ENCODE measurements at regions not wholly inside any gene's neighbourhood (a gene's known extent, or its start where the extent isn't known, plus 50 kb on each side); places are given as distances from the start of the nearest gene placed in this dataset.

GRCh38 chr2:54372361-54372760 is 83.8 kb upstream of the SPTBN1 start:
- Histone ChIP-seq H3K36me3 (ENCODE audit: low read length) (no peaks in the 10 kb centered on the region; the same call in 1 of the 2 replicates), H2AFZ (ENCODE audit: low read depth, low read length, severe bottlenecking) (no peak overlapping the region), H3K9me3 (ENCODE audit: insufficient read depth, low read length) (peaks cover 10% of the 10 kb centered on the region; the same call in 1 of the 2 replicates), H3K4me2 (ENCODE audit: low read depth, low read length, poor library complexity, severe bottlenecking) (no peak overlapping the region), H3K27ac (ENCODE audit: low read depth, low read length) (no peak overlapping the region), H3K9ac (ENCODE audit: low read length) (no peak overlapping the region), H3K4me3 (ENCODE audit: insufficient read depth, low read length, poor library complexity, severe bottlenecking) (no peak overlapping the region), H3K79me2 (ENCODE audit: insufficient read depth, low read length) (no peaks in the 10 kb centered on the region), H4K20me1 (ENCODE audit: low read depth, low read length) (no peaks in the 10 kb centered on the region), H3K9me2 (replicated peaks; ENCODE audit: insufficient read depth, low read length) (no peaks in the 10 kb centered on the region), H3K27me3 (ENCODE audit: low read length) (no peaks in the 10 kb centered on the region), H3F3A (ENCODE audit: insufficient read depth) (no peaks in the 10 kb centered on the region)
- TF ChIP-seq, protein P1, sequence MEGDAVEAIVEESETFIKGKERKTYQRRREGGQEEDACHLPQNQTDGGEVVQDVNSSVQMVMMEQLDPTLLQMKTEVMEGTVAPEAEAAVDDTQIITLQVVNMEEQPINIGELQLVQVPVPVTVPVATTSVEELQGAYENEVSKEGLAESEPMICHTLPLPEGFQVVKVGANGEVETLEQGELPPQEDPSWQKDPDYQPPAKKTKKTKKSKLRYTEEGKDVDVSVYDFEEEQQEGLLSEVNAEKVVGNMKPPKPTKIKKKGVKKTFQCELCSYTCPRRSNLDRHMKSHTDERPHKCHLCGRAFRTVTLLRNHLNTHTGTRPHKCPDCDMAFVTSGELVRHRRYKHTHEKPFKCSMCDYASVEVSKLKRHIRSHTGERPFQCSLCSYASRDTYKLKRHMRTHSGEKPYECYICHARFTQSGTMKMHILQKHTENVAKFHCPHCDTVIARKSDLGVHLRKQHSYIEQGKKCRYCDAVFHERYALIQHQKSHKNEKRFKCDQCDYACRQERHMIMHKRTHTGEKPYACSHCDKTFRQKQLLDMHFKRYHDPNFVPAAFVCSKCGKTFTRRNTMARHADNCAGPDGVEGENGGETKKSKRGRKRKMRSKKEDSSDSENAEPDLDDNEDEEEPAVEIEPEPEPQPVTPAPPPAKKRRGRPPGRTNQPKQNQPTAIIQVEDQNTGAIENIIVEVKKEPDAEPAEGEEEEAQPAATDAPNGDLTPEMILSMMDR (IDR thresholded peaks at IDR 0.05; ENCODE audit: insufficient read depth, low read length, poor library complexity, severe bottlenecking), result no peak
- TF ChIP-seq EZH2phosphoT487 (conservative IDR thresholded peaks at IDR 0.05; ENCODE audit: low read length), result no peak

GRCh38 chr2:54373855-54374254 is 82.3 kb upstream of the SPTBN1 start:
- H3K4me3 ChIP-seq (ENCODE audit: insufficient read depth, low read length, poor library complexity, severe bottlenecking), result no peak overlapping the region
- no peaks in the 10 kb centered on the region for H3F3A ChIP-seq (ENCODE audit: insufficient read depth)
- no peaks in the 10 kb centered on the region for H3K27me3 ChIP-seq (ENCODE audit: low read length)
- TF ChIP-seq, protein P1 (IDR thresholded peaks at IDR 0.05; ENCODE audit: insufficient read depth, low read length, poor library complexity, severe bottlenecking), result no peak
- no peak for TF ChIP-seq EZH2phosphoT487 (conservative IDR thresholded peaks at IDR 0.05; ENCODE audit: low read length)
- no peak overlapping the region for H3K27ac ChIP-seq (ENCODE audit: low read depth, low read length)
- H3K9me3 ChIP-seq (ENCODE audit: insufficient read depth, low read length), result no peaks in the 10 kb centered on the region
- H3K36me3 ChIP-seq (ENCODE audit: low read length), result no peaks in the 10 kb centered on the region
- H3K79me2 ChIP-seq (ENCODE audit: insufficient read depth, low read length), result no peaks in the 10 kb centered on the region
- H3K4me2 ChIP-seq (ENCODE audit: low read depth, low read length, poor library complexity, severe bottlenecking), result no peak overlapping the region
- H4K20me1 ChIP-seq (ENCODE audit: low read depth, low read length), result no peaks in the 10 kb centered on the region
- no peaks in the 10 kb centered on the region for H3K9me2 ChIP-seq (replicated peaks; ENCODE audit: insufficient read depth, low read length)
- H2AFZ ChIP-seq (ENCODE audit: low read depth, low read length, severe bottlenecking), result no peak overlapping the region
- H3K9ac ChIP-seq (ENCODE audit: low read length), result no peak overlapping the region

GRCh38 chr2:54374591-54375364 is 81.3 kb upstream of the SPTBN1 start:
- H3K4me2 ChIP-seq (ENCODE audit: low read depth, low read length, poor library complexity, severe bottlenecking), result no peak overlapping the region
- H3K9ac ChIP-seq (ENCODE audit: low read length), result no peak overlapping the region
- no peak overlapping the region for H2AFZ ChIP-seq (ENCODE audit: low read depth, low read length, severe bottlenecking)
- no peak for TF ChIP-seq EZH2phosphoT487 (conservative IDR thresholded peaks at IDR 0.05; ENCODE audit: low read length)
- TF ChIP-seq, protein P1 (IDR thresholded peaks at IDR 0.05; ENCODE audit: insufficient read depth, low read length, poor library complexity, severe bottlenecking), result no peak
- H3F3A ChIP-seq (ENCODE audit: insufficient read depth), result no peaks in the 10 kb centered on the region
- H4K20me1 ChIP-seq (ENCODE audit: low read depth, low read length), result no peaks in the 10 kb centered on the region
- H3K4me3 ChIP-seq (ENCODE audit: insufficient read depth, low read length, poor library complexity, severe bottlenecking), result no peak overlapping the region
- no peaks in the 10 kb centered on the region for H3K9me2 ChIP-seq (replicated peaks; ENCODE audit: insufficient read depth, low read length)
- no peaks in the 10 kb centered on the region for H3K27me3 ChIP-seq (ENCODE audit: low read length)
- H3K9me3 ChIP-seq (ENCODE audit: insufficient read depth, low read length), result no peaks in the 10 kb centered on the region
- H3K36me3 ChIP-seq (ENCODE audit: low read length), result no peaks in the 10 kb centered on the region
- H3K27ac ChIP-seq (ENCODE audit: low read depth, low read length), result no peak overlapping the region
- no peaks in the 10 kb centered on the region for H3K79me2 ChIP-seq (ENCODE audit: insufficient read depth, low read length)

All from SU-DHL-6 (cell line).